ENCODE measurements at regions not wholly inside any gene's neighbourhood (a gene's known extent, or its start where the extent isn't known, plus 50 kb on each side); places are given as distances from the start of the nearest gene placed in this dataset.

DNA sequence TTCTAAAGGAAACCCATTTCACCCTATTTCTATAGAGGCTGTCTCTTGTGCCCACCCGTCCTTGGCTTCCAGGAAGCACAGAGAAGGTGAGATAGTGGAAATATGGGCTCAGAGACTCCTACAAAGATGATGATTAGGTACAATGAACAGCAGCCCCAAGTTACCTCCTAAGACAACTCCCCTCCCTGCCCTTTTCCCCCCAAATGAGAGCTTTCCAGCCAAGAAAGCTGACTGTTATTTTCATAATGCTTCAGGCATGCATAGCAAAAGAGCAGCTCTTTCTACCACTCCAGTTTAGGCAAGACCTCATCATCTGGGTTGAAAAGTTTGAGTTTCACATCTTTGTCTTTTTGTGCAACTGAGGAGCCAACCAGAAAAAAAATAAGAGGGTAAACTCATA, 248.8 kb upstream of the ADAMTS9 start:
- H3K9me3 ChIP-seq (ENCODE audit: severe bottlenecking), result peaks cover 4% of the 10 kb centered on the region
- no peak for DNase-seq
- H3K27ac ChIP-seq, result no peak overlapping the region
- no peaks in the 10 kb centered on the region for H3K36me3 ChIP-seq
- H3K4me3 ChIP-seq (ENCODE audit: low read depth, low read length), result no peak overlapping the region
- H3K27me3 ChIP-seq (ENCODE audit: insufficient read depth, low read depth, severe bottlenecking), result no peaks in the 10 kb centered on the region
- TF ChIP-seq, protein P1, sequence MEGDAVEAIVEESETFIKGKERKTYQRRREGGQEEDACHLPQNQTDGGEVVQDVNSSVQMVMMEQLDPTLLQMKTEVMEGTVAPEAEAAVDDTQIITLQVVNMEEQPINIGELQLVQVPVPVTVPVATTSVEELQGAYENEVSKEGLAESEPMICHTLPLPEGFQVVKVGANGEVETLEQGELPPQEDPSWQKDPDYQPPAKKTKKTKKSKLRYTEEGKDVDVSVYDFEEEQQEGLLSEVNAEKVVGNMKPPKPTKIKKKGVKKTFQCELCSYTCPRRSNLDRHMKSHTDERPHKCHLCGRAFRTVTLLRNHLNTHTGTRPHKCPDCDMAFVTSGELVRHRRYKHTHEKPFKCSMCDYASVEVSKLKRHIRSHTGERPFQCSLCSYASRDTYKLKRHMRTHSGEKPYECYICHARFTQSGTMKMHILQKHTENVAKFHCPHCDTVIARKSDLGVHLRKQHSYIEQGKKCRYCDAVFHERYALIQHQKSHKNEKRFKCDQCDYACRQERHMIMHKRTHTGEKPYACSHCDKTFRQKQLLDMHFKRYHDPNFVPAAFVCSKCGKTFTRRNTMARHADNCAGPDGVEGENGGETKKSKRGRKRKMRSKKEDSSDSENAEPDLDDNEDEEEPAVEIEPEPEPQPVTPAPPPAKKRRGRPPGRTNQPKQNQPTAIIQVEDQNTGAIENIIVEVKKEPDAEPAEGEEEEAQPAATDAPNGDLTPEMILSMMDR (IDR thresholded peaks at IDR 0.05; ENCODE audit: low read depth, low read length), result no peak

DNA sequence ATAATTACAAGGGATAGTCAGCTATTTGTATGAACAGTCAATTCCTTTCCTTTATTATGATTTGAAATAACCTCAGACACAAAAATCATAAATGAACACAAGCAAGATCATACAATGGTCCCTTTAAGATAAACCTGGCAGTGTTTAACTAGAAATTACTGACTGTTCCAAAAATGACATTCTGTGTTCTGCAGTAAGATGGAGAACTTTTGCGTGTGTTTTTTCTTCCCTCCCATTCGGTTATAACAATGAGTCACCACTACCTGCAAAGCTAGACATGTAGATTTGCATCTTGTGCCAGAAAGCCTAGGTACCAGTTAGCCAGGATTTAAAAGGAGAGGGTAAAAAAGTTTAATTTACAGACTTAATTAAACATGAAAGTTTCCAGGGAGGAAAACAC, 248.2 kb upstream of the ADAMTS9 start:
- DNase-seq, result no peak
- H3K36me3 ChIP-seq, result no peaks in the 10 kb centered on the region
- no peaks in the 10 kb centered on the region for H3K27me3 ChIP-seq (ENCODE audit: insufficient read depth, low read depth, severe bottlenecking)
- TF ChIP-seq, protein P1 (IDR thresholded peaks at IDR 0.05; ENCODE audit: low read depth, low read length), result no peak
- peaks cover 4% of the 10 kb centered on the region for H3K9me3 ChIP-seq (ENCODE audit: severe bottlenecking)
- no peak overlapping the region for H3K4me3 ChIP-seq (ENCODE audit: low read depth, low read length)
- H3K27ac ChIP-seq, result no peak overlapping the region

- Histone ChIP-seq H3K36me3 (no peaks in the 10 kb centered on the region), H3K4me3 (ENCODE audit: low read depth, low read length) (no peak overlapping the region), H3K27ac (no peak overlapping the region), H3K9me3 (ENCODE audit: severe bottlenecking) (peaks cover 4% of the 10 kb centered on the region), H3K27me3 (ENCODE audit: insufficient read depth, low read depth, severe bottlenecking) (no peaks in the 10 kb centered on the region)
- TF ChIP-seq, protein P1 (IDR thresholded peaks at IDR 0.05; ENCODE audit: low read depth, low read length), result no peak
- DNase-seq, result no peak
Measured at GRCh38 chr3:64932666-64933342, 245.0 kb upstream of the ADAMTS9 start.

- Histone ChIP-seq H3K36me3 (no peaks in the 10 kb centered on the region), H3K27me3 (ENCODE audit: insufficient read depth, low read depth, severe bottlenecking) (no peaks in the 10 kb centered on the region), H3K9me3 (ENCODE audit: severe bottlenecking) (peaks cover 4% of the 10 kb centered on the region), H3K27ac (no peak overlapping the region), H3K4me3 (ENCODE audit: low read depth, low read length) (no peak overlapping the region)
- TF ChIP-seq, protein P1 (IDR thresholded peaks at IDR 0.05; ENCODE audit: low read depth, low read length), result no peak
- DNase-seq, result no peak
Measured at GRCh38 chr3:64932016-64932518, 244.3 kb upstream of the ADAMTS9 start.

DNA sequence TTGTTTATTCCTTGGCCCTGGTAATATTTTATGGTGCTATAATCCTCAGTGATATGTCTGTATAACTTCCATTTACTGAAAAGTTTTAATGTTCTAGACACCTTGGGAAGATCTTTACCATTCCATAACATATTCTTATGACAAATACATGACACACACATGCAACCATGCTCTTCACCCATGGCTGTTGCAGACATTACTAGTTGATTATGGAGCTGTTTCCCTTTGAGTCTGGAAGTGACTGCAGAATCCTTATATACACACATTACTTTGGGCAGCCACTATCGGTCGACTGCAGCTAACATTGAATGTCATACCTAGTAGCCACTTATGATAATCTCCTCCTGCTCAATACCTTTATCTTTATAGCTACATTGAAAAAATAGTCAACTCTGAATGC, 243.1 kb upstream of the ADAMTS9 start:
- no peak overlapping the region for H3K27ac ChIP-seq
- peaks cover 4% of the 10 kb centered on the region for H3K9me3 ChIP-seq (ENCODE audit: severe bottlenecking)
- DNase-seq, result no peak
- TF ChIP-seq, protein P1 (IDR thresholded peaks at IDR 0.05; ENCODE audit: low read depth, low read length), result no peak
- H3K4me3 ChIP-seq (ENCODE audit: low read depth, low read length), result no peak overlapping the region
- no peaks in the 10 kb centered on the region for H3K36me3 ChIP-seq
- no peaks in the 10 kb centered on the region for H3K27me3 ChIP-seq (ENCODE audit: insufficient read depth, low read depth, severe bottlenecking)

- TF ChIP-seq, protein P1 (IDR thresholded peaks at IDR 0.05; ENCODE audit: low read depth, low read length), result no peak
- Histone ChIP-seq H3K4me3 (ENCODE audit: low read depth, low read length) (no peak overlapping the region), H3K27me3 (ENCODE audit: insufficient read depth, low read depth, severe bottlenecking) (no peaks in the 10 kb centered on the region), H3K36me3 (no peaks in the 10 kb centered on the region), H3K9me3 (ENCODE audit: severe bottlenecking) (peaks cover 4% of the 10 kb centered on the region), H3K27ac (no peak overlapping the region)
- DNase-seq, result no peak
Measured at GRCh38 chr3:64928683-64929082, 240.9 kb upstream of the ADAMTS9 start.

Data from WERI-Rb-1 (cell line).